Neural cell (in vitro differentiated cells): ENCODE measurements at regions not wholly inside any gene's neighbourhood (a gene's known extent, or its start where the extent isn't known, plus 50 kb on each side); places are given as distances from the start of the nearest gene placed in this dataset.

ENCODE experiments used
- CTCF ChIP-seq: fragments of 450-650 bp; IDR thresholded peaks from 2 replicates; pipeline ENCODE4 v1.5.1; 2014; ENCODE audit warnings: antibody characterized with exemption, mild to moderate bottlenecking, moderate library complexity; ENCODE audit not compliant: poor library complexity, severe bottlenecking
- EZH2 ChIP-seq: fragments of 200-600, 300-800 bp; shearing (Covaris generic), sonication (generic); IDR thresholded peaks from 2 replicates; pipeline ENCODE4 v1.6.1; 2014; ENCODE audit warnings: antibody characterized with exemption, low read length, borderline replicate concordance, mild to moderate bottlenecking; ENCODE audit not compliant: insufficient read depth, poor library complexity, severe bottlenecking
- MXI1 ChIP-seq: fragments of 450-650 bp; conservative IDR thresholded peaks from 2 replicates; pipeline ENCODE4 v1.6.1; 2014; ENCODE audit warnings: antibody characterized with exemption, mild to moderate bottlenecking; ENCODE audit not compliant: poor library complexity, severe bottlenecking
- RAD21 ChIP-seq: fragments of 450-650 bp; conservative IDR thresholded peaks from 2 replicates; pipeline ENCODE4 v1.6.1; 2014; ENCODE audit warnings: antibody characterized with exemption, mild to moderate bottlenecking, moderate library complexity
- REST ChIP-seq: IDR thresholded peaks from 2 replicates; pipeline ENCODE4 v1.6.1; 2012; ENCODE audit warnings: borderline replicate concordance

GRCh38 chr14:56390859-56391258, 188.7 kb upstream of the TMEM260 start:
- TF ChIP-seq EZH2 (no peak), MXI1 (no peak), CTCF (no peak), REST (no peak), RAD21 (no peak)
